ENCODE measurements at regions not wholly inside any gene's neighbourhood (a gene's known extent, or its start where the extent isn't known, plus 50 kb on each side); places are given as distances from the start of the nearest gene placed in this dataset.
"Not testable (repeated sequence)": the region's sequence is repeated elsewhere in the genome, so short reads cannot be mapped to it uniquely, and the experiment has no call there.

GRCh38 chr9:110089681-110090370 lies 118.1 kb downstream of the C9orf152 start:
- no peak for DNase-seq (ENCODE audit: low spot score)
- in situ Hi-C loops (cut with MboI; ENCODE audit: low sequenced_read_pairs, unreplicated experiment) = no loop called here
- TF ChIP-seq CTCF (IDR thresholded peaks at IDR 0.05; ENCODE audit: borderline replicate concordance, control extremely low read depth, extremely low read depth, insufficient read depth, missing control alignments) = no peak

GRCh38 chr9:110092792-110093191 lies 115.2 kb downstream of the C9orf152 start:
- in situ Hi-C loops (cut with MboI; ENCODE audit: low sequenced_read_pairs, unreplicated experiment) = no loop called here
- no peak for DNase-seq (ENCODE audit: low spot score)
- TF ChIP-seq CTCF (IDR thresholded peaks at IDR 0.05; ENCODE audit: borderline replicate concordance, control extremely low read depth, extremely low read depth, insufficient read depth, missing control alignments) = no peak

- no peak for DNase-seq (ENCODE audit: low spot score)
- in situ Hi-C loops (cut with MboI; ENCODE audit: low sequenced_read_pairs, unreplicated experiment) = no loop called here
- no peak for TF ChIP-seq CTCF (IDR thresholded peaks at IDR 0.05; ENCODE audit: borderline replicate concordance, control extremely low read depth, extremely low read depth, insufficient read depth, missing control alignments)
Observed at GRCh38 chr9:110093417-110093816, 114.5 kb downstream of the C9orf152 start.

GRCh38 chr9:110093871-110094270 lies 114.1 kb downstream of the C9orf152 start:
- in situ Hi-C loops (cut with MboI; ENCODE audit: low sequenced_read_pairs, unreplicated experiment) = no loop called here
- DNase-seq (ENCODE audit: low spot score) = no peak
- TF ChIP-seq CTCF (IDR thresholded peaks at IDR 0.05; ENCODE audit: borderline replicate concordance, control extremely low read depth, extremely low read depth, insufficient read depth, missing control alignments) = no peak

GRCh38 chr9:110095161-110095595 lies 112.8 kb downstream of the C9orf152 start:
- no peak for DNase-seq (ENCODE audit: low spot score)
- in situ Hi-C loops (cut with MboI; ENCODE audit: low sequenced_read_pairs, unreplicated experiment) = no loop called here
- TF ChIP-seq CTCF (IDR thresholded peaks at IDR 0.05; ENCODE audit: borderline replicate concordance, control extremely low read depth, extremely low read depth, insufficient read depth, missing control alignments) = no peak

- in situ Hi-C loops (cut with MboI; ENCODE audit: low sequenced_read_pairs, unreplicated experiment) = no loop called here
- no peak for TF ChIP-seq CTCF (IDR thresholded peaks at IDR 0.05; ENCODE audit: borderline replicate concordance, control extremely low read depth, extremely low read depth, insufficient read depth, missing control alignments)
- DNase-seq (ENCODE audit: low spot score) = no peak
Observed at GRCh38 chr9:110095776-110096175, 112.2 kb downstream of the C9orf152 start.

GRCh38 chr9:110096674-110097073 lies 111.3 kb downstream of the C9orf152 start:
- in situ Hi-C loops (cut with MboI; ENCODE audit: low sequenced_read_pairs, unreplicated experiment); DNase-seq (ENCODE audit: low spot score): not testable (repeated sequence)

Measured in GM13976 (cell line).